CD14-positive monocyte (primary cell): ENCODE measurements at regions not wholly inside any gene's neighbourhood (a gene's known extent, or its start where the extent isn't known, plus 50 kb on each side); places are given as distances from the start of the nearest gene placed in this dataset.

Experiments used
- DNase-seq, 3 donors: peaks; one replicate each; pipeline ENCODE4 v3.0.0-alpha.2; 2011 to 2022
- H2AFZ ChIP-seq: 2 replicates; pipeline ENCODE4 v1.6.0; 2012; ENCODE audit warnings: mild to moderate bottlenecking, low read depth, low read length, inconsistent platforms; ENCODE audit not compliant: insufficient read depth, poor library complexity, severe bottlenecking
- H3K27ac ChIP-seq, 2 donors: 1 replicate in 1 of 2; 2 replicates in 1 of 2; pipeline ENCODE4 v1.5.1; 2012 to 2013; ENCODE audit warnings: low read length in 2 of 2, control low read depth in 1 of 2, inconsistent platforms in 1 of 2, low read depth in 1 of 2, mild to moderate bottlenecking in 1 of 2
- H3K27me3 ChIP-seq, 2 donors: one replicate each; pipeline versions ENCODE4 v1.6.0 to v1.6.1; 2011 to 2013; ENCODE audit warnings: low read length in 2 of 2; ENCODE audit not compliant: control insufficient read depth in 2 of 2, insufficient read depth in 2 of 2
- H3K36me3 ChIP-seq, 2 donors: replicated peaks in 1 of 2; 1 replicate in 1 of 2; 2 replicates in 1 of 2; pipeline versions ENCODE4 v1.5.1 to v1.6.1; 2012 to 2013; ENCODE audit warnings: low read length in 2 of 2, control low read depth in 1 of 2, inconsistent platforms in 1 of 2, mild to moderate bottlenecking in 1 of 2; ENCODE audit not compliant: insufficient read depth in 2 of 2, control insufficient read depth in 1 of 2
- H3K4me1 ChIP-seq, 2 donors: 1 replicate in 1 of 2; 2 replicates in 1 of 2; pipeline versions ENCODE4 v1.5.1 to v1.6.1; 2012 to 2013; ENCODE audit warnings: low read length in 2 of 2, control low read depth in 1 of 2, inconsistent platforms in 1 of 2, mild to moderate bottlenecking in 1 of 2, moderate library complexity in 1 of 2; ENCODE audit not compliant: insufficient read depth in 2 of 2, control insufficient read depth in 1 of 2
- H3K4me2 ChIP-seq: replicated peaks from 2 replicates; pipeline ENCODE3; 2012; ENCODE audit warnings: low read length, moderate library complexity, mild to moderate bottlenecking; ENCODE audit not compliant: poor library complexity, severe bottlenecking; ENCODE audit errors: extremely low read depth
- H3K4me3 ChIP-seq, 3 experiments: fragments of 200-600 bp in 1 of 3; sonication (generic) in 1 of 3; replicated peaks in 1 of 3; 1 replicate in 2 of 3; 2 replicates in 1 of 3; pipeline ENCODE4 v1.5.1; 2011 to 2013; ENCODE audit warnings: low read length in 3 of 3, mild to moderate bottlenecking in 3 of 3, control low read depth in 2 of 3, low read depth in 2 of 3, inconsistent platforms in 1 of 3, moderate library complexity in 1 of 3
- H3K79me2 ChIP-seq: 2 replicates; pipeline ENCODE4 v1.6.0; 2012; ENCODE audit warnings: mild to moderate bottlenecking, control low read depth, inconsistent platforms, low read length, moderate library complexity; ENCODE audit not compliant: insufficient read depth
- H3K9ac ChIP-seq: 2 replicates; pipeline ENCODE4 v1.6.0; 2017; ENCODE audit warnings: low read length, mild to moderate bottlenecking; ENCODE audit not compliant: insufficient read depth, poor library complexity, severe bottlenecking
- H3K9me3 ChIP-seq, 2 donors: replicated peaks in 1 of 2; 1 replicate in 1 of 2; 2 replicates in 1 of 2; pipeline versions ENCODE4 v1.5.1 to v1.6.1; 2012 to 2013; ENCODE audit warnings: low read length in 2 of 2, control low read depth in 1 of 2; ENCODE audit not compliant: control insufficient read depth in 1 of 2, insufficient read depth in 1 of 2
- H4K20me1 ChIP-seq: 2 replicates; pipeline ENCODE4 v1.6.0; 2012; ENCODE audit warnings: mild to moderate bottlenecking, low read length, control low read depth, moderate library complexity; ENCODE audit not compliant: insufficient read depth
- H3K27ac Mint-ChIP-seq, 7 donors: one replicate each; pipeline ENCODE4 v1.8.0; 2020; ENCODE audit warnings: mild to moderate bottlenecking in 7 of 7, mixed read lengths in 7 of 7, moderate library complexity in 6 of 7, inconsistent platforms in 2 of 7
- H3K27me3 Mint-ChIP-seq, 3 donors: one replicate each; pipeline ENCODE4 v1.8.0; 2021 to 2022; ENCODE audit warnings: low read depth in 3 of 3, mild to moderate bottlenecking in 3 of 3, mixed read lengths in 3 of 3, moderate library complexity in 3 of 3, inconsistent platforms in 1 of 3
- H3K36me3 Mint-ChIP-seq, 2 donors: one replicate each; pipeline ENCODE4 v1.8.0; 2020; ENCODE audit warnings: mixed read lengths in 2 of 2, inconsistent platforms in 1 of 2, mild to moderate bottlenecking in 1 of 2
- H3K4me1 Mint-ChIP-seq: one replicate; pipeline ENCODE4 v1.8.0; 2020; ENCODE audit warnings: mild to moderate bottlenecking, mixed read lengths
- H3K4me3 Mint-ChIP-seq, 2 donors: one replicate each; pipeline ENCODE4 v1.8.0; 2020; ENCODE audit warnings: mild to moderate bottlenecking in 2 of 2, mixed read lengths in 2 of 2, moderate library complexity in 1 of 2
- H3K9me3 Mint-ChIP-seq, 7 donors: one replicate each; pipeline ENCODE4 v1.8.0; 2020 to 2022; ENCODE audit warnings: mixed read lengths in 7 of 7, mild to moderate bottlenecking in 6 of 7, moderate library complexity in 6 of 7, inconsistent platforms in 2 of 7
- WGBS: methylation state at CpG from one replicate; pipeline ENCODE4 v1.1.5; 2013; ENCODE audit warnings: missing lambda C conversion rate; ENCODE audit not compliant: insufficient coverage; 5-methylcytosine and 5-hydroxymethylcytosine counted together
- intact Hi-C, 2 donors: fragments of 100-400 bp; cut with micrococcal nuclease; formaldehyde crosslinking; loops; one replicate each; pipeline versions ENCODE4 v1.15.0 to v1.15.1; 2023
- TF ChIP-seq, protein P1 (sequence below): fragments of 200-600 bp; IDR thresholded peaks from one replicate; pipeline ENCODE4 v1.8.0; 2022; ENCODE audit warnings: antibody characterized with exemption, mild to moderate bottlenecking

DNA sequence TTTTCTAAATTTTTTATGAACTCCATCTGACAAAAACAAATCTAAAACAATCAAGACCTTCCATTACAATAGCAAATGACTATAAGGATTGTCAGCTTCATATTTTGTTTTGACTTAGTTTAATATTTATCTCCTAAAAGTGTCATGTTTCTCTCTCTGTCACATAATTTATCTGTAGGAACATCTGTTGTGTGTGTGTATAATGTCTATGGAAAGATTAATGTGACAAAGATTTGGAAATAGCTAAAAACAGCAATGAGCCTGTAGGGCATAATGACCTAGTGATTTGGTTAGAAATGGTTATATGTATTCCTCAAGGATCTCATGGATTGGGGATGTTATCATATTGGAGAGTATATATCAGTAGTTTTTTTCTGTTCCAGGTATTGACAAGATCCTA lies 69.6 kb upstream of the MDFIC start:
- Mint-ChIP-seq H3K36me3 (no peaks in the 10 kb centered on the region), H3K9me3 (no peaks in the 10 kb centered on the region), H3K4me3 (no peak overlapping the region), H3K27me3 (no peaks in the 10 kb centered on the region), H3K4me1 (no peaks in the 10 kb centered on the region), H3K27ac (no peak overlapping the region)
- Histone ChIP-seq H2AFZ (no peak overlapping the region), H3K36me3 (no peaks in the 10 kb centered on the region), H3K9me3 (no peaks in the 10 kb centered on the region), H3K4me3 (no peak overlapping the region), H3K27me3 (no peaks in the 10 kb centered on the region), H3K4me2 (no peak overlapping the region), H3K4me1 (no peaks in the 10 kb centered on the region), H3K9ac (no peak overlapping the region), H3K27ac (no peak overlapping the region), H3K79me2 (no peaks in the 10 kb centered on the region), H4K20me1 (no peaks in the 10 kb centered on the region)
- TF ChIP-seq, protein P1, sequence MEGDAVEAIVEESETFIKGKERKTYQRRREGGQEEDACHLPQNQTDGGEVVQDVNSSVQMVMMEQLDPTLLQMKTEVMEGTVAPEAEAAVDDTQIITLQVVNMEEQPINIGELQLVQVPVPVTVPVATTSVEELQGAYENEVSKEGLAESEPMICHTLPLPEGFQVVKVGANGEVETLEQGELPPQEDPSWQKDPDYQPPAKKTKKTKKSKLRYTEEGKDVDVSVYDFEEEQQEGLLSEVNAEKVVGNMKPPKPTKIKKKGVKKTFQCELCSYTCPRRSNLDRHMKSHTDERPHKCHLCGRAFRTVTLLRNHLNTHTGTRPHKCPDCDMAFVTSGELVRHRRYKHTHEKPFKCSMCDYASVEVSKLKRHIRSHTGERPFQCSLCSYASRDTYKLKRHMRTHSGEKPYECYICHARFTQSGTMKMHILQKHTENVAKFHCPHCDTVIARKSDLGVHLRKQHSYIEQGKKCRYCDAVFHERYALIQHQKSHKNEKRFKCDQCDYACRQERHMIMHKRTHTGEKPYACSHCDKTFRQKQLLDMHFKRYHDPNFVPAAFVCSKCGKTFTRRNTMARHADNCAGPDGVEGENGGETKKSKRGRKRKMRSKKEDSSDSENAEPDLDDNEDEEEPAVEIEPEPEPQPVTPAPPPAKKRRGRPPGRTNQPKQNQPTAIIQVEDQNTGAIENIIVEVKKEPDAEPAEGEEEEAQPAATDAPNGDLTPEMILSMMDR, result no peak
- no peak for DNase-seq
- intact Hi-C loops, result no loop called here

DNA sequence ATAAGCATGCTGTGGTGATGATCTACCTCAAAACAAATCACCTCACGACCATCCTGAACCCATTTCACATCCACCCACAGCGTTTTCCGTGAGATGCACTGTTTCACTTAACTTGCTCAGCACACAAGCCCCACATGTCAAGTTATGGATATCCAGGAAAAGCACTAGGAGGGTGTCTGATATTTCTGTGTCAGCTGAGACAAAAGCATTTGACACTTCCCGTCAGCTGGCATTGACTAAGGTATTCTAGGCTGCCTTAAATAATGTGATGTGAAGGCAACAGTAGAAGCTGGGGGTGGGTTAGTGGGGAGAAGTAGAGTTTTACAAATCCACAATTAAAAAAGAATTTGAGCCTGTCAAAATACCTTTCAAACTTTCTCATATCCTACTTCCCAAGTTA lies 68.7 kb upstream of the MDFIC start:
- DNase-seq, result no peak
- Histone ChIP-seq H3K27me3 (no peaks in the 10 kb centered on the region), H3K4me3 (no peak overlapping the region), H2AFZ (no peak overlapping the region), H3K4me2 (no peak overlapping the region), H3K36me3 (no peaks in the 10 kb centered on the region), H3K9ac (no peak overlapping the region), H4K20me1 (no peaks in the 10 kb centered on the region), H3K9me3 (no peaks in the 10 kb centered on the region), H3K79me2 (no peaks in the 10 kb centered on the region), H3K27ac (no peak overlapping the region), H3K4me1 (no peaks in the 10 kb centered on the region)
- Mint-ChIP-seq H3K27me3 (no peaks in the 10 kb centered on the region), H3K4me1 (no peaks in the 10 kb centered on the region), H3K4me3 (no peak overlapping the region), H3K9me3 (no peaks in the 10 kb centered on the region), H3K27ac (no peak overlapping the region), H3K36me3 (no peaks in the 10 kb centered on the region)
- intact Hi-C loops, result no loop called here
- TF ChIP-seq, protein P1, result no peak
- WGBS, result no CpG with 5 or more reads among the region's 4 CpGs
